DND-41 (cell line): ENCODE measurements at regions not wholly inside any gene's neighbourhood (a gene's known extent, or its start where the extent isn't known, plus 50 kb on each side); places are given as distances from the start of the nearest gene placed in this dataset.

Source experiments
- EZH2 ChIP-seq: IDR thresholded peaks from 3 replicates; pipeline ENCODE4 v1.6.1; 2012; ENCODE audit warnings: borderline replicate concordance, low read depth, mild to moderate bottlenecking, moderate library complexity, low read length, inconsistent platforms; ENCODE audit not compliant: severe bottlenecking
- TF ChIP-seq, protein P1 (sequence below): IDR thresholded peaks from 2 replicates; pipeline ENCODE4 v1.5.1; 2012; ENCODE audit warnings: borderline replicate concordance, low read length, moderate library complexity, mild to moderate bottlenecking; ENCODE audit not compliant: poor library complexity, severe bottlenecking; ENCODE audit errors: extremely low read depth

DNA sequence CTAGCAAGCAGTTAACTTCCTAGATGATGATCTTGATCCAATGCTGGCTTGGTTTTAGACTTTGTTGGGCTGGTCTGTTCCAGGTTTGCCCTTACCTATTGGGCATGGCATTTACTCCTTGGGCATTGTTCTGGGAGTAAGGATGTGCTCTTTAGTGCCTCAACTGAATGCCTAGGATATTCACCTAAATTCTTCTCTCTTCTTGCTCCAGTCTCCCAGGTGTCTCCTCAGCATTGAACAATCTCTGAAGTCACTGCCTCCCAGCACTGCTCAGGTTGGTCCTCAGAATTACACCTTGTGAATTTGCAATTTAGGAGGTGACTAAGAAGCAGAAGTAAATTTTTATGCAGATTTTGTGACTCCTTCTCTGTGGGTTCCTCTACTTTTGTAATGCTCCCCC is 307.7 kb upstream of the COL3A1 start:
- TF ChIP-seq, protein P1, sequence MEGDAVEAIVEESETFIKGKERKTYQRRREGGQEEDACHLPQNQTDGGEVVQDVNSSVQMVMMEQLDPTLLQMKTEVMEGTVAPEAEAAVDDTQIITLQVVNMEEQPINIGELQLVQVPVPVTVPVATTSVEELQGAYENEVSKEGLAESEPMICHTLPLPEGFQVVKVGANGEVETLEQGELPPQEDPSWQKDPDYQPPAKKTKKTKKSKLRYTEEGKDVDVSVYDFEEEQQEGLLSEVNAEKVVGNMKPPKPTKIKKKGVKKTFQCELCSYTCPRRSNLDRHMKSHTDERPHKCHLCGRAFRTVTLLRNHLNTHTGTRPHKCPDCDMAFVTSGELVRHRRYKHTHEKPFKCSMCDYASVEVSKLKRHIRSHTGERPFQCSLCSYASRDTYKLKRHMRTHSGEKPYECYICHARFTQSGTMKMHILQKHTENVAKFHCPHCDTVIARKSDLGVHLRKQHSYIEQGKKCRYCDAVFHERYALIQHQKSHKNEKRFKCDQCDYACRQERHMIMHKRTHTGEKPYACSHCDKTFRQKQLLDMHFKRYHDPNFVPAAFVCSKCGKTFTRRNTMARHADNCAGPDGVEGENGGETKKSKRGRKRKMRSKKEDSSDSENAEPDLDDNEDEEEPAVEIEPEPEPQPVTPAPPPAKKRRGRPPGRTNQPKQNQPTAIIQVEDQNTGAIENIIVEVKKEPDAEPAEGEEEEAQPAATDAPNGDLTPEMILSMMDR: no peak
- TF ChIP-seq EZH2: no peak
